HG03025 (cell line): ENCODE measurements at regions not wholly inside any gene's neighbourhood (a gene's known extent, or its start where the extent isn't known, plus 50 kb on each side); places are given as distances from the start of the nearest gene placed in this dataset.

ENCODE experiments used
- ATAC-seq: cut with Tn5 transposase; IDR thresholded peaks from one replicate; pipeline ENCODE4 v1.9.1; 2021; ENCODE audit warnings: mild to moderate bottlenecking, moderate library complexity; ENCODE audit not compliant: unreplicated experiment, low FRiP score

GRCh38 chr5:117692606-117693005, 1118.0 kb upstream of the SEMA6A start:
- ATAC-seq = no peak

GRCh38 chr5:117691081-117691870, 1116.7 kb upstream of the SEMA6A start:
- ATAC-seq = no peak

- no peak for ATAC-seq
These were observed 1116.0 kb upstream of the SEMA6A start for GRCh38 chr5:117690612-117691011.

GRCh38 chr5:117686926-117687325, 1112.3 kb upstream of the SEMA6A start:
- no peak for ATAC-seq

DNA sequence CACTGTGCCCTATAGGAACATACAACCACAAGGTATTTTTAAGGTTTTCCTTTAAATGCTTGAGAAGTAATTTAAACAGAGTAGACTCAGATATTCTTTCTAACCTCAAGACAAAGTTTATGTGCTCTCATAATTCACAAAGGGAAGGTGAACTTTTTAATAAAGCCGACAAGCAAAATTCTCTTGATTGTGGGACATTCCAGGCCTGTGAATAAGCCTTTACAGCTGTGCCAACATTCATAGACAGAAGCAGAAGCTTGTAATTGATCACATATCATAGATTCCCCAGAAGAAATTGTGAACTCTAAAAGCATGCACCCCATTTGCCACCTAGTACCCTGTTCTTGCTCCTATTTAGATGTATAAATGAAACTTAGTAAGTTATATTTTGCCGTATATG, 1107.8 kb upstream of the SEMA6A start:
- no peak for ATAC-seq

- peak; percentile 81 for ATAC-seq
These were observed 1107.0 kb upstream of the SEMA6A start for GRCh38 chr5:117681431-117682254.

DNA sequence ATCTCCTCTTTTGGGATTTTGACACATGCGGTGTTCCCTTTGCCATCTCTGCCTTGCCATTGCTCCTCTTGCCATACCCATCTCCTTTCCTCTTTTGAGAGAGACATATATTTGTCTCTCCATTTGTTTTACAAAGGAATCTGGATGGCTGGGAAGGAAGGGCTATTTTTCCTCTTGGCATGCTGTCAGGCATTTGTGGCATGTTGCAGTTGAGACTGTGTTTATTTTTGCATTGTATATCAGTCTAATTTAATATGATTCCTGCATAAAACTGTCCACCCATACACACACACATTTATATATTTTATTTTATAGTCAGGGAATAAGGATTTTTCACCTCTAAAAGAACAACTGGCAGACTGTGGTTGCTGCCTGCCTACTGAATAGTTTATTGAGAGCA, 1105.8 kb upstream of the SEMA6A start:
- ATAC-seq = no peak

DNA sequence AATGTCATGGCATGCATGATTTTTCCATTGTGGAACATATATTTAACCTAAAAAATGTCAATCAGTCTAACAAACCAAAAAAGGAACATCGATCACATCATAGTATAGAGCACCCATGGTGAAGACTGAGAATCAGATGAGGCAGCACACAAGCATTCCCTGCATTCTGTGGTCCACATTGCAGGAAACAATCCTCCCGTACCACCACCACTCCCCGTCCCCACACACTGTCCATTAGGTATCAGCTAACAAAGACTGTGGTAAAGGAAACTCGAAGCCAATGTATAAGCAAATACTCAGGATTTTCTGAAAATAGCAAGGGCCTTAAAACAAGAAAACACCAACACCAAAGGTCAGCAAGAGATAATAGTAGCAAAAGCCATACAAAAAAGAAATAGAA, 1104.4 kb upstream of the SEMA6A start:
- ATAC-seq = no peak

DNA sequence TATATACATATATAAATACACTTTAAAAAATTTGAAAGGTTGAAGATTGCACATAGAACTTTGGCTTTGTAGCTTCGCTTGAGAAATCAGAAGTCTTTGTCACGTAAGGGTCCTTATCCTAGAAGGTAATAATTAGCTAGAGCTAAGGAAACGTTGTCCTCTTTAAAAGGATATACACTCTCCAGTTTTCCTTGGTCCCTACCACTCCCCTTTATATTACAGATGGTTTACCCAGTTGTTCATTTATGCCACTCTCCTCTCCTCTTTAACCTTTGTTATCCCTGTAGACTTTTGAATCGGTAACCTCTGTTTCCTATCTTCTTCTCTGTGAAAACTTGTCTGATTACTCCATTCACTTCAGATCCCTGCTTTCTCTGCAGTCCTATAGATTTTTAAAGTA, 1101.0 kb upstream of the SEMA6A start:
- ATAC-seq = no peak

- ATAC-seq = no peak
These were observed 1096.9 kb upstream of the SEMA6A start for GRCh38 chr5:117671551-117671950.

DNA sequence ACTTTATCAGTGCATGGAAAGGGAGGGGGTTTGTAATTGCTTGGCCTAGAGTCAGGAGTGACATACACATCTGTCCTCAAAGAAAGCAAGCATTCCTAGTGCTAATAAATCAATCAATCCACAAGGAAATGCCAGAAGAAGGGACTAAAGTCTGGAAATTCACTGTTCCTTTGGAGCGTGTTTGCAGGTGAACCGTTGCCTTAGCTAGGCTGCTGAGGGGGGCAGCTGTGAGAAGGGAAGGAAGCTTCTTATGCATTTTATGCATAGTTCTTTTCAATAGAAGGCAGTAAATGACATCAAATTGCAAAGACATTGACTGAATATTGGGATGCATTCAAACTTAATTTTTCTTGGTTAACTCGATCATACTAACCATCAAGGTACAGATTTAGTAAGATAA, 1092.5 kb upstream of the SEMA6A start:
- no peak for ATAC-seq

GRCh38 chr5:117665121-117665520, 1090.5 kb upstream of the SEMA6A start:
- ATAC-seq = no peak

- no peak for ATAC-seq
These were observed 1087.7 kb upstream of the SEMA6A start for GRCh38 chr5:117662361-117662760.

DNA sequence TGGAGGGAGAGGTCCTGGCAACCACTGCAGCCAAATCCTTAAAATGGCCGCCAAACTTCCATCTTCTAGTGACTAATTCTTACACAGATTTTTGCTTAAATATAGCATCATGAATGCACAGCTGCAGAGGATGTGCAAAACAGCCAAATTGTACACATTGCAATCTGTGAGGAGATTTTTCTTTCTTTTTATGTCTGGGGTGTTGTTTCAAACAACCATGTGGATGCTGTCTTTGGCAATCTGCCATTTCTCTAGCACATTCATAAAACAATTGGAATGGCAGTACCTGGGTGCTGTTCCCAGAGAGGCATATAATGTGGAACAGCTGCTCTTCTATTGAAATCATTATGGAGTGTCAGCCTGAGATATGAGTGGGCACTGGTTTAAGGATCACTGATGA, 1082.9 kb upstream of the SEMA6A start:
- no peak for ATAC-seq

- ATAC-seq = no peak
These were observed 1078.3 kb upstream of the SEMA6A start for GRCh38 chr5:117652958-117653280.

GRCh38 chr5:117652036-117652957, 1077.7 kb upstream of the SEMA6A start:
- no peak for ATAC-seq

DNA sequence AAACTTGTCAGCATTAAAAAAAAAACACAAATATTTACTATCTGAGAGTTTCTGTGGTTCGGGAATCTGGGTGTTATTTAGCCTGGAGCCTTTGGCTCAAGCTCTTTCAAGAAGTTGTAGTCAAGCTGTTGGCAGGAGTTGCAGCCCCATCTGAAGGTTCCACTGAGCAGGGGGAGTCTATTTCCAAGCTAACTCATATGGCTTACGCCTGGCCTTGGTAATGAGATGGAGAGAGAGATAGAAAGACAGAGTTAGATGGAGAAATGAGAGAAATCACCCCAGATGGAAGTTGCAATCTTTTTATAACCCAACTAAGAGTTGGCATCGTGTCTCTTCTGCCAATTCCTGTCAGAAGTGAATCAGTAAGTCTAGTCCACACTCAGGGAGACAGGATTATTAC, 1075.2 kb upstream of the SEMA6A start:
- ATAC-seq = no peak

- ATAC-seq = no peak
These were observed 1070.8 kb upstream of the SEMA6A start for GRCh38 chr5:117645400-117645799.

GRCh38 chr5:117638581-117638980, 1064.0 kb upstream of the SEMA6A start:
- no peak for ATAC-seq

DNA sequence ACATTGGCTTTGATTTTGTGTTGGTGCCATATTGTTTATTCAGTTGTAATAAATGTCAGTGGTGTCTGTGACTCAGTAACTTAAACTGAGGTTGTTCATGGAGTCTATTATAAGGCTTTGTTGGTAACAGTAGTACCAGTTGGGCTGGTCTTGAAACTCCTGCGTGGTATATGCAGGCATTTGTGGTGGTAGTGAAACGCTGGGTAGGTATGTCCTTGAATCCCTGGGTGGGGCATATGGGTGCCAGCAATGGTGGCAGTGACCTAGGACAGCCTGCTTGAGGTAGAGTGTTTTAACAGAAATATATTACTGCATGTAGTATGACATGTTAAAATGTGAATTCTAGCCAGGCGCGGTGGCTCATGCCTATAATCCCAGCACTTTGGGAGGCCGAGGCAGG, 1058.5 kb upstream of the SEMA6A start:
- ATAC-seq = no peak

- no peak for ATAC-seq
These were observed 1049.6 kb upstream of the SEMA6A start for GRCh38 chr5:117624201-117624600.
